Activated CD4-positive, alpha-beta T cell treated with anti-CD3 and anti-CD28 coated beads, Interleukin-2, amount 50 U/mL, for 16 hours (primary cell): ENCODE measurements at regions not wholly inside any gene's neighbourhood (a gene's known extent, or its start where the extent isn't known, plus 50 kb on each side); places are given as distances from the start of the nearest gene placed in this dataset.
"Not testable (repeated sequence)": the region's sequence is repeated elsewhere in the genome, so short reads cannot be mapped to it uniquely, and the experiment has no call there.

Source experiments
- DNase-seq: peaks from one replicate; pipeline ENCODE4 v3.0.0-alpha.2; 2020

GRCh38 chr19:28388988-28389387 is 824.0 kb downstream of the UQCRFS1 start:
- DNase-seq, result no peak

- no peak for DNase-seq
Measured at GRCh38 chr19:28387507-28387906, 825.4 kb downstream of the UQCRFS1 start.

GRCh38 chr19:28386470-28386869 is 826.5 kb downstream of the UQCRFS1 start:
- DNase-seq, result no peak

GRCh38 chr19:28386066-28386465 is 826.9 kb downstream of the UQCRFS1 start:
- no peak for DNase-seq

GRCh38 chr19:28377077-28377476 is 835.9 kb downstream of the UQCRFS1 start:
- no peak for DNase-seq

GRCh38 chr19:28374971-28375370 is 838.0 kb downstream of the UQCRFS1 start:
- no peak for DNase-seq

GRCh38 chr19:28372576-28373247 is 840.2 kb downstream of the UQCRFS1 start:
- DNase-seq, result no peak

- DNase-seq, result no peak
Measured at GRCh38 chr19:28367146-28367545, 845.8 kb downstream of the UQCRFS1 start.

GRCh38 chr19:28363254-28363653 is 849.7 kb downstream of the UQCRFS1 start:
- DNase-seq, result no peak

- DNase-seq, result no peak
Measured at GRCh38 chr19:28359431-28360414, 853.2 kb downstream of the UQCRFS1 start.

GRCh38 chr19:28358633-28359032 is 854.3 kb downstream of the UQCRFS1 start:
- no peak for DNase-seq

- no peak for DNase-seq
Measured at GRCh38 chr19:28351761-28352160, 861.2 kb downstream of the UQCRFS1 start.

- DNase-seq, result not testable (repeated sequence)
Measured at GRCh38 chr19:28351321-28351720, 861.6 kb downstream of the UQCRFS1 start.

GRCh38 chr19:28350673-28351072 is 862.3 kb downstream of the UQCRFS1 start:
- DNase-seq, result no peak

- no peak for DNase-seq
Measured at GRCh38 chr19:28350037-28350436, 862.9 kb downstream of the UQCRFS1 start.

- DNase-seq, result no peak
Measured at GRCh38 chr19:28349604-28350003, 863.3 kb downstream of the UQCRFS1 start.

- no peak for DNase-seq
Measured at GRCh38 chr19:28345811-28346210, 867.1 kb downstream of the UQCRFS1 start.

GRCh38 chr19:28341810-28342350 is 871.1 kb downstream of the UQCRFS1 start:
- no peak for DNase-seq

GRCh38 chr19:28334419-28334818 is 878.5 kb downstream of the UQCRFS1 start:
- DNase-seq, result no peak

- DNase-seq, result no peak
Measured at GRCh38 chr19:28333909-28334308, 879.0 kb downstream of the UQCRFS1 start.

GRCh38 chr19:28332886-28333285 is 880.1 kb downstream of the UQCRFS1 start:
- DNase-seq, result no peak

- no peak for DNase-seq
Measured at GRCh38 chr19:28332351-28332750, 880.6 kb downstream of the UQCRFS1 start.

- no peak for DNase-seq
Measured at GRCh38 chr19:28331596-28331995, 881.4 kb downstream of the UQCRFS1 start.

GRCh38 chr19:28330831-28331230 is 882.1 kb downstream of the UQCRFS1 start:
- DNase-seq, result no peak
